Sigmoid colon (tissue), 6 donors: ENCODE measurements at regions not wholly inside any gene's neighbourhood (a gene's known extent, or its start where the extent isn't known, plus 50 kb on each side); places are given as distances from the start of the nearest gene placed in this dataset.
"Not testable (repeated sequence)": the region's sequence is repeated elsewhere in the genome, so short reads cannot be mapped to it uniquely, and the experiment has no call there.

ENCODE experiments used
- DNase-seq: peaks from one replicate; pipeline ENCODE4 v3.0.0-alpha.2; 2019
- H3K27ac ChIP-seq, 4 donors: fragments of 200-600 bp; sonication (generic); one replicate each; pipeline ENCODE4 v1.5.1; 2016 to 2019; ENCODE audit warnings: mild to moderate bottlenecking in 1 of 4
- H3K27me3 ChIP-seq, 3 donors: fragments of 200-600 bp; sonication (generic); one replicate each; pipeline ENCODE4 v1.5.1; 2019; ENCODE audit warnings: mild to moderate bottlenecking in 1 of 3
- H3K36me3 ChIP-seq, 4 donors: fragments of 200-600 bp; sonication (generic); one replicate each; pipeline ENCODE4 v1.5.1; 2016 to 2019
- H3K4me1 ChIP-seq, 4 donors: fragments of 200-600 bp; sonication (generic); one replicate each; pipeline ENCODE4 v1.5.1; 2017 to 2019
- H3K4me3 ChIP-seq, 4 donors: fragments of 200-600 bp; sonication (generic); one replicate each; pipeline ENCODE4 v1.5.1; 2017 to 2019; ENCODE audit warnings: mild to moderate bottlenecking in 2 of 4, moderate library complexity in 1 of 4
- H3K9me3 ChIP-seq, 4 donors: fragments of 200-600 bp in 3 of 4; sonication (generic) in 3 of 4; one replicate each; pipeline versions ENCODE4 v1.5.1 to v1.6.1; 2013 to 2019
- CTCF ChIP-seq, 4 experiments: fragments of 450-650 bp in 3 of 4; fragments of 200-600 bp in 1 of 4; IDR thresholded peaks; one replicate each; pipeline ENCODE4 v1.5.1; 2016 to 2019; ENCODE audit warnings: antibody characterized with exemption in 4 of 4, mild to moderate bottlenecking in 3 of 4, moderate library complexity in 2 of 4
- EP300 ChIP-seq, 4 donors: sonication (generic); formaldehyde crosslinking; IDR thresholded peaks; one replicate each; pipeline ENCODE4 v1.6.1; 2017; ENCODE audit warnings: antibody characterized with exemption in 4 of 4
- POLR2A ChIP-seq, 2 donors: fragments of 450-650 bp; IDR thresholded peaks; one replicate each; pipeline ENCODE4 v1.6.1; 2016; ENCODE audit warnings: antibody characterized with exemption in 2 of 2, mild to moderate bottlenecking in 2 of 2, moderate library complexity in 2 of 2
- POLR2AphosphoS5 ChIP-seq, 4 donors: sonication (generic); formaldehyde crosslinking; IDR thresholded peaks; one replicate each; pipeline ENCODE4 v1.6.1; 2017; ENCODE audit warnings: antibody characterized with exemption in 4 of 4
- WGBS, 2 donors: extraction: QIAGEN DNeasy Blood & Tissue Kit; methylation state at CpG; one replicate each; pipeline ENCODE4 v1.1.7; 2013; 5-methylcytosine and 5-hydroxymethylcytosine counted together
- intact Hi-C: fragments of 100-400 bp; cut with DNase I; formaldehyde crosslinking; loops from one replicate; pipeline ENCODE4 v1.15.1; 2023
- donor health status: healthy with polysubstance abuse.
- donor health status: healthy.

GRCh38 chr11:24249921-24250320, 246.9 kb upstream of the LUZP2 start:
- H3K36me3 ChIP-seq: no peaks in the 10 kb centered on the region
- no peak for DNase-seq
- H3K4me3 ChIP-seq: no peak overlapping the region
- H3K9me3 ChIP-seq: no peaks in the 10 kb centered on the region
- H3K27me3 ChIP-seq: no peaks in the 10 kb centered on the region
- no peak for TF ChIP-seq CTCF (IDR thresholded peaks at IDR 0.05)
- no peak for TF ChIP-seq POLR2AphosphoS5 (IDR thresholded peaks at IDR 0.05)
- TF ChIP-seq POLR2A (IDR thresholded peaks at IDR 0.05): no peak
- no peak for TF ChIP-seq EP300 (IDR thresholded peaks at IDR 0.05)
- intact Hi-C loops: no loop called here
- WGBS, 2 donors: 35 to 70% methylated on average over 1 of the region's 1 CpG
- no peak overlapping the region for H3K27ac ChIP-seq
- H3K4me1 ChIP-seq: no peaks in the 10 kb centered on the region

GRCh38 chr11:24253237-24253760, 243.6 kb upstream of the LUZP2 start:
- H3K9me3 ChIP-seq: no peaks in the 10 kb centered on the region
- H3K27ac ChIP-seq: no peak overlapping the region
- 48 to 81% methylated on average over 1 of the region's 1 CpG for WGBS, 2 donors
- TF ChIP-seq EP300 (IDR thresholded peaks at IDR 0.05) (no peak), POLR2AphosphoS5 (IDR thresholded peaks at IDR 0.05) (no peak), CTCF (IDR thresholded peaks at IDR 0.05) (no peak), POLR2A (IDR thresholded peaks at IDR 0.05) (no peak)
- no peaks in the 10 kb centered on the region for H3K36me3 ChIP-seq
- intact Hi-C loops: no loop called here
- no peak for DNase-seq
- H3K4me1 ChIP-seq: no peaks in the 10 kb centered on the region
- no peaks in the 10 kb centered on the region for H3K27me3 ChIP-seq
- no peak overlapping the region for H3K4me3 ChIP-seq

- H3K36me3 ChIP-seq: no peaks in the 10 kb centered on the region
- WGBS, 2 donors: 76 to 80% methylated on average over 2 of the region's 2 CpGs
Observed at GRCh38 chr11:24264868-24265267, 232.0 kb upstream of the LUZP2 start.

GRCh38 chr11:24267014-24267413, 229.8 kb upstream of the LUZP2 start:
- Histone ChIP-seq H3K4me1 (no peaks in the 10 kb centered on the region), H3K36me3 (no peaks in the 10 kb centered on the region), H3K27me3 (no peaks in the 10 kb centered on the region), H3K9me3 (no peaks in the 10 kb centered on the region), H3K4me3 (no peak overlapping the region), H3K27ac (no peak overlapping the region)
- intact Hi-C loops: no loop called here
- TF ChIP-seq POLR2A (IDR thresholded peaks at IDR 0.05) (no peak), EP300 (IDR thresholded peaks at IDR 0.05) (no peak), POLR2AphosphoS5 (IDR thresholded peaks at IDR 0.05) (no peak), CTCF (IDR thresholded peaks at IDR 0.05) (no peak)
- WGBS, 2 donors: 78 to 84% methylated on average over 2 of the region's 2 CpGs
- DNase-seq: no peak

More at GRCh38 chr11:24264868-24265267, 232.0 kb upstream of the LUZP2 start:
- Histone ChIP-seq H3K27me3 (no peaks in the 10 kb centered on the region), H3K4me3 (no peak overlapping the region), H3K9me3 (no peaks in the 10 kb centered on the region), H3K4me1 (no peaks in the 10 kb centered on the region), H3K27ac (no peak overlapping the region)
- intact Hi-C loops: no loop called here
- TF ChIP-seq POLR2AphosphoS5 (IDR thresholded peaks at IDR 0.05) (no peak), POLR2A (IDR thresholded peaks at IDR 0.05) (no peak), EP300 (IDR thresholded peaks at IDR 0.05) (no peak), CTCF (IDR thresholded peaks at IDR 0.05) (no peak)
- no peak for DNase-seq

GRCh38 chr11:24271798-24272197, 225.1 kb upstream of the LUZP2 start:
- intact Hi-C loops: no loop called here
- WGBS, 2 donors: 94 to 96% methylated on average over 2 of the region's 2 CpGs
- TF ChIP-seq POLR2A (IDR thresholded peaks at IDR 0.05) (no peak), CTCF (IDR thresholded peaks at IDR 0.05) (no peak), EP300 (IDR thresholded peaks at IDR 0.05) (no peak)
- Histone ChIP-seq H3K4me1 (no peaks in the 10 kb centered on the region), H3K36me3 (no peaks in the 10 kb centered on the region), H3K9me3 (no peaks in the 10 kb centered on the region), H3K4me3 (no peak overlapping the region), H3K27me3 (no peaks in the 10 kb centered on the region), H3K27ac (no peak overlapping the region)
- DNase-seq: no peak

GRCh38 chr11:24274214-24274781, 222.6 kb upstream of the LUZP2 start:
- H3K27ac ChIP-seq, H3K4me3 ChIP-seq, H3K9me3 ChIP-seq, H3K4me1 ChIP-seq, H3K36me3 ChIP-seq, intact Hi-C loops, DNase-seq, H3K27me3 ChIP-seq: not testable (repeated sequence)
- WGBS, 2 donors: 90 to 93% methylated on average over 25 of the region's 25 CpGs
